H9 (cell line): ENCODE measurements at regions not wholly inside any gene's neighbourhood (a gene's known extent, or its start where the extent isn't known, plus 50 kb on each side); places are given as distances from the start of the nearest gene placed in this dataset.

Experiments used
- DNase-seq: peaks from one replicate; pipeline ENCODE4 v3.0.0-alpha.2; 2017
- H2AFZ ChIP-seq: one replicate; pipeline ENCODE4 v1.6.1; 2013; ENCODE audit warnings: mild to moderate bottlenecking, low read length, control low read depth, moderate library complexity
- H2AK5ac ChIP-seq: 2 replicates; pipeline ENCODE4 v1.6.1; 2013; ENCODE audit warnings: low read length, control low read depth, mixed read lengths; ENCODE audit not compliant: insufficient read length
- H2BK120ac ChIP-seq: one replicate; pipeline ENCODE4 v1.6.1; 2013; ENCODE audit warnings: low read depth, mild to moderate bottlenecking, low read length, control low read depth, inconsistent platforms; ENCODE audit not compliant: poor library complexity, severe bottlenecking
- H2BK12ac ChIP-seq: 2 replicates; pipeline ENCODE4 v1.6.1; 2013; ENCODE audit warnings: low read length, control low read depth, mixed read lengths, low read depth; ENCODE audit not compliant: insufficient read length
- H2BK15ac ChIP-seq: 2 replicates; pipeline ENCODE4 v1.6.1; 2013; ENCODE audit warnings: low read depth, low read length, control low read depth
- H2BK20ac ChIP-seq: one replicate; pipeline ENCODE4 v1.6.1; 2013; ENCODE audit warnings: low read depth, mild to moderate bottlenecking, low read length, control low read depth, inconsistent platforms; ENCODE audit not compliant: poor library complexity, severe bottlenecking
- H2BK5ac ChIP-seq: 2 replicates; pipeline ENCODE4 v1.6.1; 2013; ENCODE audit warnings: low read length, control low read depth, mixed read lengths; ENCODE audit not compliant: insufficient read length
- H3K14ac ChIP-seq: 2 replicates; pipeline ENCODE4 v1.6.1; 2013; ENCODE audit warnings: low read length, control low read depth; ENCODE audit not compliant: insufficient read depth
- H3K18ac ChIP-seq: 2 replicates; pipeline ENCODE4 v1.6.1; 2013; ENCODE audit warnings: low read depth, mild to moderate bottlenecking, mixed read lengths, low read length, control low read depth; ENCODE audit not compliant: insufficient read length
- H3K23ac ChIP-seq: 2 replicates; pipeline ENCODE4 v1.6.1; 2013; ENCODE audit warnings: low read length, control low read depth, mixed read lengths, low read depth; ENCODE audit not compliant: insufficient read length
- H3K23me2 ChIP-seq: 2 replicates; pipeline ENCODE4 v1.6.1; 2013; ENCODE audit warnings: low read depth, mild to moderate bottlenecking, mixed read lengths, low read length, control low read depth; ENCODE audit not compliant: insufficient read length, poor library complexity, severe bottlenecking
- H3K27ac ChIP-seq: 2 replicates; pipeline ENCODE4 v1.5.1; 2013; ENCODE audit warnings: low read length, control low read depth, mixed read lengths, low read depth; ENCODE audit not compliant: insufficient read length
- H3K27me3 ChIP-seq: 2 replicates; pipeline ENCODE4 v1.6.1; 2013; ENCODE audit warnings: low read length, control low read depth, inconsistent platforms; ENCODE audit not compliant: insufficient read depth
- H3K4ac ChIP-seq: 2 replicates; pipeline ENCODE4 v1.6.1; 2013; ENCODE audit warnings: low read depth, mild to moderate bottlenecking, control low read depth, inconsistent platforms, low read length, moderate library complexity
- H3K4me1 ChIP-seq: 2 replicates; pipeline ENCODE4 v1.6.1; 2013; ENCODE audit warnings: low read length, control low read depth, inconsistent platforms; ENCODE audit not compliant: insufficient read depth
- H3K4me2 ChIP-seq: 2 replicates; pipeline ENCODE4 v1.6.1; 2013; ENCODE audit warnings: low read length, control low read depth, mixed read lengths; ENCODE audit not compliant: insufficient read length, insufficient read depth
- H3K56ac ChIP-seq: 2 replicates; pipeline ENCODE4 v1.6.1; 2013; ENCODE audit warnings: low read depth, mild to moderate bottlenecking, mixed read lengths, low read length, control low read depth; ENCODE audit not compliant: insufficient read length
- H3K79me1 ChIP-seq: 2 replicates; pipeline ENCODE4 v1.6.1; 2013; ENCODE audit warnings: low read depth, mild to moderate bottlenecking, moderate library complexity, low read length, control low read depth, inconsistent platforms; ENCODE audit not compliant: insufficient read depth, poor library complexity, severe bottlenecking
- H3K79me2 ChIP-seq: 2 replicates; pipeline ENCODE4 v1.6.1; 2013; ENCODE audit warnings: low read length, control low read depth, inconsistent platforms; ENCODE audit not compliant: insufficient read depth
- H3K9ac ChIP-seq: 2 replicates; pipeline ENCODE4 v1.6.1; 2013; ENCODE audit warnings: low read length, control low read depth, mixed read lengths; ENCODE audit not compliant: insufficient read length; ENCODE audit errors: extremely low read depth
- H3K9me3 ChIP-seq: one replicate; pipeline ENCODE4 v1.6.1; 2013; ENCODE audit warnings: low read depth, low read length, inconsistent platforms; ENCODE audit not compliant: control insufficient read depth
- H3T11ph ChIP-seq: one replicate; pipeline ENCODE4 v1.6.1; 2013; ENCODE audit warnings: mild to moderate bottlenecking, low read length, control low read depth, inconsistent platforms
- H4K20me1 ChIP-seq: one replicate; pipeline ENCODE4 v1.6.1; 2013; ENCODE audit not compliant: control insufficient read depth, insufficient read length, insufficient read depth
- H4K5ac ChIP-seq: 2 replicates; pipeline ENCODE4 v1.6.1; 2013; ENCODE audit warnings: low read depth, mild to moderate bottlenecking, mixed read lengths, low read length, control low read depth; ENCODE audit not compliant: insufficient read length
- H4K8ac ChIP-seq: replicated peaks from 2 replicates; pipeline ENCODE4 v1.6.1; 2013; ENCODE audit warnings: low read length, control low read depth, mixed read lengths, low read depth; ENCODE audit not compliant: insufficient read length
- H4K91ac ChIP-seq: 2 replicates; pipeline ENCODE4 v1.6.1; 2013; ENCODE audit warnings: low read depth, mild to moderate bottlenecking, moderate library complexity, mixed read lengths, low read length, control low read depth; ENCODE audit not compliant: insufficient read length
- H3K27ac Mint-ChIP-seq, 3 experiments: 2 replicates in 2 of 3; 3 replicates in 1 of 3; pipeline ENCODE4 v1.8.0; 2020 to 2021; ENCODE audit warnings: mixed read lengths in 3 of 3, mild to moderate bottlenecking in 1 of 3, moderate library complexity in 1 of 3
- H3K27me3 Mint-ChIP-seq: 2 replicates; pipeline ENCODE4 v1.8.0; 2021; ENCODE audit warnings: low read depth, mild to moderate bottlenecking, moderate library complexity, mixed read lengths
- H3K36me3 Mint-ChIP-seq, 3 experiments: 2 replicates in 2 of 3; 3 replicates in 1 of 3; pipeline ENCODE4 v1.8.0; 2020 to 2021; ENCODE audit warnings: low read depth in 3 of 3, mixed read lengths in 3 of 3; ENCODE audit not compliant: insufficient read depth in 1 of 3
- H3K4me1 Mint-ChIP-seq, 2 experiments: 2 replicates each; pipeline ENCODE4 v1.8.0; 2020; ENCODE audit warnings: mixed read lengths in 2 of 2
- H3K4me3 Mint-ChIP-seq, 2 experiments: 2 replicates in 1 of 2; 3 replicates in 1 of 2; pipeline ENCODE4 v1.8.0; 2020 to 2021; ENCODE audit warnings: mild to moderate bottlenecking in 2 of 2, mixed read lengths in 2 of 2, moderate library complexity in 1 of 2
- H3K9me3 Mint-ChIP-seq, 2 experiments: 2 replicates in 1 of 2; 3 replicates in 1 of 2; pipeline ENCODE4 v1.8.0; 2020; ENCODE audit warnings: mild to moderate bottlenecking in 2 of 2, mixed read lengths in 2 of 2, moderate library complexity in 1 of 2
- WGBS: extraction: QIAGEN DNeasy Blood & Tissue Kit; methylation state at CpG from one replicate; pipeline ENCODE4 v1.1.7; 2013; ENCODE audit warnings: missing lambda C conversion rate, low lambda C conversion rate, mixed read lengths; ENCODE audit not compliant: insufficient read length; ENCODE audit errors: extremely low coverage; 5-methylcytosine and 5-hydroxymethylcytosine counted together
- TF ChIP-seq, protein P1 (sequence below): fragments of 200-600 bp; sonication (generic); conservative IDR thresholded peaks from 3 replicates; pipeline ENCODE4 v1.8.0; 2021; ENCODE audit warnings: antibody characterized with exemption, mild to moderate bottlenecking

DNA sequence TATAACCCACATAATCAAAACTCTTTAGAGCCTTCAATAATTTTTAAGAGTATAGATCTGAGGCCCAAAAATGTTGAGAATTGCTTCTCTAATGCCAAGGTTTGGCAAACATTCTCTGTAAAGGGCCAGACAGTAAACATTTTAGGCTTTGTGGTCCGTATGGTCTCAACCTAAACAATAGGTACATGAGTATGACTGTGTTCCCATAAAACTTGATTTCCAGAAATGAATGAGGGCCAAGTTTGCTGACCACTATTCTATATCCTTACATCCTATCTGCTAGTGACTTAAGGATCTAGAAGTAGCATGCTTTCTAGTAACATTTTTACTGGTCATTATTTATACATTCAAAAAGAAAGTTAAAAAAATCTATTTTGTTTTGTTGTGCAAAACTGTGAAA, 58.9 kb downstream of the MPP7 start:
- Histone ChIP-seq H2BK5ac (no peak overlapping the region), H2BK120ac (no peak overlapping the region), H2AFZ (no peak overlapping the region), H3K9me3 (no peaks in the 10 kb centered on the region), H4K20me1 (no peaks in the 10 kb centered on the region), H4K8ac (no peak overlapping the region), H3K4me1 (no peaks in the 10 kb centered on the region), H2BK15ac (no peak overlapping the region), H3K9ac (no peak overlapping the region), H3K79me2 (no peaks in the 10 kb centered on the region), H3K27ac (no peak overlapping the region), H3K56ac (no peak overlapping the region), H3K4me2 (no peak overlapping the region), H2BK12ac (no peak overlapping the region), H3K14ac (no peak overlapping the region), H4K5ac (no peak overlapping the region), H3K18ac (no peak overlapping the region), H3K4ac (no peak overlapping the region), H3K79me1 (no peaks in the 10 kb centered on the region), H2AK5ac (no peak overlapping the region), H3K23ac (no peak overlapping the region), H3T11ph (no peak overlapping the region), H3K23me2 (no peaks in the 10 kb centered on the region), H4K91ac (no peak overlapping the region), H2BK20ac (no peak overlapping the region), H3K27me3 (no peaks in the 10 kb centered on the region)
- Mint-ChIP-seq H3K4me3 (no peak overlapping the region), H3K36me3 (no peaks in the 10 kb centered on the region), H3K27me3 (no peaks in the 10 kb centered on the region), H3K9me3 (no peaks in the 10 kb centered on the region), H3K27ac (no peak overlapping the region), H3K4me1 (peaks cover 0 to 4% of the 10 kb centered on the region in 2 experiments; a peak in 2 of 4 replicates)
- no peak for DNase-seq
- TF ChIP-seq, protein P1, sequence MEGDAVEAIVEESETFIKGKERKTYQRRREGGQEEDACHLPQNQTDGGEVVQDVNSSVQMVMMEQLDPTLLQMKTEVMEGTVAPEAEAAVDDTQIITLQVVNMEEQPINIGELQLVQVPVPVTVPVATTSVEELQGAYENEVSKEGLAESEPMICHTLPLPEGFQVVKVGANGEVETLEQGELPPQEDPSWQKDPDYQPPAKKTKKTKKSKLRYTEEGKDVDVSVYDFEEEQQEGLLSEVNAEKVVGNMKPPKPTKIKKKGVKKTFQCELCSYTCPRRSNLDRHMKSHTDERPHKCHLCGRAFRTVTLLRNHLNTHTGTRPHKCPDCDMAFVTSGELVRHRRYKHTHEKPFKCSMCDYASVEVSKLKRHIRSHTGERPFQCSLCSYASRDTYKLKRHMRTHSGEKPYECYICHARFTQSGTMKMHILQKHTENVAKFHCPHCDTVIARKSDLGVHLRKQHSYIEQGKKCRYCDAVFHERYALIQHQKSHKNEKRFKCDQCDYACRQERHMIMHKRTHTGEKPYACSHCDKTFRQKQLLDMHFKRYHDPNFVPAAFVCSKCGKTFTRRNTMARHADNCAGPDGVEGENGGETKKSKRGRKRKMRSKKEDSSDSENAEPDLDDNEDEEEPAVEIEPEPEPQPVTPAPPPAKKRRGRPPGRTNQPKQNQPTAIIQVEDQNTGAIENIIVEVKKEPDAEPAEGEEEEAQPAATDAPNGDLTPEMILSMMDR, result no peak
- WGBS, result no CpG with 5 or more reads among the region's 1 CpG
